ENCODE measurements at regions not wholly inside any gene's neighbourhood (a gene's known extent, or its start where the extent isn't known, plus 50 kb on each side); places are given as distances from the start of the nearest gene placed in this dataset.

DNA sequence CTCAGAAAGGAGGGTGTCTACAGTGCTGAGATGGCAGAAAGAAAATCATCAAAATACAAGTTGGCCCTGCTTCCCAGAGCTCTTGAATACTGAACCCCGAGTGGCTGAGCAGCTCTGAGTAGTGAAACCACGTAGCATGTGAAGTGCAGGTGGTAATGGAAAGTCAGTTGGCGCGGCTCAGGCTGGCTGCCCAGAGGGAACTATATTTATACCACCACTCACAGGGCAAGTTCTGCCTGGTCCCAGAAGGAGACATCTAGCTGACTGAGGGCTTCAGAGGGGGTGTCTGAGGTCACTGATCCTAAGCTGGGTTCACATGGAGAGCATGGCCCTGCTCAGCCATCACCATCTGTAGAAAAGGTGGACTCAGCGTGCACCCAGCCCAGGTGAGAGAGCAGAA lies 129.6 kb upstream of the AGBL1 start:
- no peak overlapping the region for H3K27ac ChIP-seq
- no peaks in the 10 kb centered on the region for H3K9me3 ChIP-seq
- ATAC-seq: no peak
- H3K36me3 ChIP-seq: no peaks in the 10 kb centered on the region
- no peak for TF ChIP-seq POLR2A (IDR thresholded peaks at IDR 0.05)
- TF ChIP-seq EP300 (IDR thresholded peaks at IDR 0.05): no peak
- H3K4me1 ChIP-seq: no peaks in the 10 kb centered on the region
- H3K4me3 ChIP-seq: no peak overlapping the region
- WGBS, 2 donors (ENCODE audit: low coverage in 1 of 2): 83% methylated on average over 1 of the region's 5 CpGs; no CpG with 5 or more reads in 1 of the 2 donors
- peaks cover 9% of the 10 kb centered on the region for H3K27me3 ChIP-seq

DNA sequence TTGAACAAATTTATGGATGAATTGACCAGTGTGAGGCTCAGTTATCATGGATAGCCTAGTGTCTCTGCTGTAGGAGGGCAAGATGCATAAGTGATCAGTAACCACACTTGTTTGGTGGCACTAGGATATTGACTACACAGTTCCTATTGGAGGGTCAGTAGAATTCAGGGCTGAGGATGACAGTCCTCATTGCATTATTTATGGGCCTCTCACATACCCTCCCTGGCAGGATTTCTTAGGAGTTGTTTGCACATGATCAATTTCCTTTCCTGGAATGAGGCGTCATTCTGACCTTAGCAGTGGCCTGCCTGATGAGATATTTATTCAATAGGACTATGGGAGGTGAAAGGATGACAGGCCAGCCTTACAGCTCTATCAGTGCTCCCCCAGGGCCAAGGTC lies 125.1 kb upstream of the AGBL1 start:
- TF ChIP-seq EP300 (IDR thresholded peaks at IDR 0.05): no peak
- TF ChIP-seq, protein P1, sequence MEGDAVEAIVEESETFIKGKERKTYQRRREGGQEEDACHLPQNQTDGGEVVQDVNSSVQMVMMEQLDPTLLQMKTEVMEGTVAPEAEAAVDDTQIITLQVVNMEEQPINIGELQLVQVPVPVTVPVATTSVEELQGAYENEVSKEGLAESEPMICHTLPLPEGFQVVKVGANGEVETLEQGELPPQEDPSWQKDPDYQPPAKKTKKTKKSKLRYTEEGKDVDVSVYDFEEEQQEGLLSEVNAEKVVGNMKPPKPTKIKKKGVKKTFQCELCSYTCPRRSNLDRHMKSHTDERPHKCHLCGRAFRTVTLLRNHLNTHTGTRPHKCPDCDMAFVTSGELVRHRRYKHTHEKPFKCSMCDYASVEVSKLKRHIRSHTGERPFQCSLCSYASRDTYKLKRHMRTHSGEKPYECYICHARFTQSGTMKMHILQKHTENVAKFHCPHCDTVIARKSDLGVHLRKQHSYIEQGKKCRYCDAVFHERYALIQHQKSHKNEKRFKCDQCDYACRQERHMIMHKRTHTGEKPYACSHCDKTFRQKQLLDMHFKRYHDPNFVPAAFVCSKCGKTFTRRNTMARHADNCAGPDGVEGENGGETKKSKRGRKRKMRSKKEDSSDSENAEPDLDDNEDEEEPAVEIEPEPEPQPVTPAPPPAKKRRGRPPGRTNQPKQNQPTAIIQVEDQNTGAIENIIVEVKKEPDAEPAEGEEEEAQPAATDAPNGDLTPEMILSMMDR (IDR thresholded peaks at IDR 0.05): no peak
- no peak for TF ChIP-seq POLR2AphosphoS5 (IDR thresholded peaks at IDR 0.05)
- no peak for TF ChIP-seq POLR2A (IDR thresholded peaks at IDR 0.05)
- H3K36me3 ChIP-seq: no peaks in the 10 kb centered on the region
- H3K4me1 ChIP-seq: no peaks in the 10 kb centered on the region
- H3K27ac ChIP-seq: no peak overlapping the region
- no peaks in the 10 kb centered on the region for H3K9me3 ChIP-seq
- no peak overlapping the region for H3K4me3 ChIP-seq
- H3K27me3 ChIP-seq: peaks cover 7% of the 10 kb centered on the region
- ATAC-seq: no peak
- 40 to 83% methylated on average over 1 of the region's 1 CpG for WGBS, 2 donors (ENCODE audit: low coverage in 1 of 2)

DNA sequence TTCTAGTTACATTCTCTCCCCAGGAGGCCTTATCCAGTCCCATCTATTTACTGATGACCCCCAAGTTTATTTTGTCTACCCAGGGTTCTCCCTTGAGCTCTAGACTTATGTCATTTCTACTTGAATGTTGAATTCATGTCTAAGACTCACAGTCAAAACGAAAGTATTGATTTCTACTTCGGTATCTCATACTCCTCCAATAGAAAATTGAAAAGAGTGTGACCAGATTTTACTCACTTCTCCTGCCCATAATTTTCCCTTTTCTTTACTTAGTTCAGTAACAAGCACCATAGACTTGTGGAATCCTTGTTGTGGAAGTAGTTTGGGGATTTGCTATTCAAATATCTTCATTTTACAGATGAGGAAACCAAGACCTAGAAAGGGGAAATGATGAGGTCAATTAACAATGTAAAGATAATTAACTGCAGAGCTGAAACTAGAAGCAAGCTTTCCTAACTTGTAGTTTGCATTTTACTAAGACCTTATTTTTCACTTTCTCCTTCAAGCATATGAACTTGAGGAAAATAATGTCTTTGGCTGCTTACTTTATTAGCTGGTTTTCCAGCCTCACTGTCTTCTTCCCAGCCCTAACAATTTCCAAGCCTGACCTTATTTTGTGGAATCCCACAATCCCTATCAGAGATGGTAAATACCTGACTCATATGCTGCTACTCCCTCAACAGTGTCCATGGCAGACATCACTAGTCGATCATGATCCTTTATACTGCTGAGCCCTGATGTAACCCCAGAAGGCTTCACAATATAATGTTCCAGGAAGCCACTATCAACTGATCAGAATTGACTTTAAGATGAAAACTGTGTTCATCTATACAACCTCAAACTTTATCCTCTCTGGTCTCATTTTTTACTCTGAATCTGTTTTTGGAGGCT lies 123.9 kb upstream of the AGBL1 start:
- 85 to 87% methylated on average over 3 of the region's 3 CpGs for WGBS, 2 donors (ENCODE audit: low coverage in 1 of 2)
- Histone ChIP-seq H3K36me3 (no peaks in the 10 kb centered on the region), H3K27ac (no peak overlapping the region), H3K4me1 (no peaks in the 10 kb centered on the region), H3K9me3 (no peaks in the 10 kb centered on the region), H3K4me3 (no peak overlapping the region), H3K27me3 (peaks cover 7% of the 10 kb centered on the region)
- ATAC-seq: no peak
- TF ChIP-seq POLR2A (IDR thresholded peaks at IDR 0.05) (no peak), EP300 (IDR thresholded peaks at IDR 0.05) (no peak), POLR2AphosphoS5 (IDR thresholded peaks at IDR 0.05) (no peak)
- TF ChIP-seq, protein P1 (IDR thresholded peaks at IDR 0.05): no peak

DNA sequence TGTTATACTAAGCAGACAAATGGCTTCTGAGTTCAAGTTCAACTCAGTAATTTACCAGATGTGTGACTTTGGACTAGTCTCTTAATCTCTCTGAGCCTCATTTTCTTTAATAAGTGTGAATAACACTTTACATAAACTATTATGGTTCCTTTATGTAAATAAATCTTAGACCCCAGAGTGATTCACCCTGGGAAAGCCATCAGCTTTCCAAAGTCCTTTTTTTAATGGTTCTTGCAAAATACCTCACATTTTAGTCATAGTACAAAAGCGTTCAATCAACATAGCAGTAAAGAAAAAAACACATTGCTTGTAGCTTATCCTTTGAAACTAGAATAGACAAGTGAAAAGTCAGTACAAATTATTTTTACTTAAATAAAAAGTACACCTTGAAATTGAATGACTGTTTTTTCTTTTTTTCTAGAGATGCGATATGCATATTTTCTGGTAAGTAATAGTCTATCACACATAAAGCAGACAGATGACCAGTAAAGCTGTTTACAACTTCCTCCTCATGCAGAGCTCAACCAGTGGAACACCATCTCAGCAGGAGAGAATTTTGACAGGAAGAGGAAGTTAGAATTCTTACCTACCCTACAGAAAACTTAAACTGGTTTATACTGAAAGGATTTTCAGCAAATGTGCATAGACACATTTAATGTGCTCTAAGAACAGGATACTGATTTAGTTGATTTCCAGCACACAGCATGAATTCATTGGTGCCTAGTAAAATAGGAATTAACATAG lies 123.0 kb upstream of the AGBL1 start:
- H3K27ac ChIP-seq: no peak overlapping the region
- H3K27me3 ChIP-seq: peaks cover 7% of the 10 kb centered on the region
- no peak overlapping the region for H3K4me3 ChIP-seq
- no peak for TF ChIP-seq POLR2A (IDR thresholded peaks at IDR 0.05)
- no peak for TF ChIP-seq POLR2AphosphoS5 (IDR thresholded peaks at IDR 0.05)
- TF ChIP-seq, protein P1 (IDR thresholded peaks at IDR 0.05): no peak
- TF ChIP-seq EP300 (IDR thresholded peaks at IDR 0.05): no peak
- ATAC-seq: no peak
- no peaks in the 10 kb centered on the region for H3K36me3 ChIP-seq
- no peaks in the 10 kb centered on the region for H3K9me3 ChIP-seq
- 32 to 58% methylated on average over 2 of the region's 2 CpGs for WGBS, 2 donors (ENCODE audit: low coverage in 1 of 2)
- H3K4me1 ChIP-seq: no peaks in the 10 kb centered on the region

DNA sequence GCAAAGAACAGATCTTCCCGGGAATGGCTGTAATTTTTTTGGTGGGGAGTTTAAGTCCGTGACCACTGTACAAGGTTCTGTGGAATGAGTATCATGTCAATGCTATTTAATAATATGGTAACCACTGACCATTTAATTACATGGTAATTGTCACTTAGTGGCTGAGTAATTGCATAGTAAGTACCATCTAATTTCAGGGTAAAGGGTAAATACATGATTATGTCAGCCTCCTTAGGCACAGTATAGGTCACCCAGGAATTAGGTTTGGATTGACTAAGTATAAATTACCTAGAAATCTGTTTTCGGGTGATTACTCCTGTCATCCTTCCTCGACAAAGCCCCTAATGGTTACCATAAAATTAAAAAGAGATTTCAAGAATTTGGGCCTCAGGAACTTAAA lies 120.1 kb upstream of the AGBL1 start:
- no peaks in the 10 kb centered on the region for H3K4me1 ChIP-seq
- 76 to 92% methylated on average over 4 of the region's 4 CpGs for WGBS, 2 donors (ENCODE audit: low coverage in 1 of 2)
- ATAC-seq: no peak
- H3K4me3 ChIP-seq: no peak overlapping the region
- H3K36me3 ChIP-seq: no peaks in the 10 kb centered on the region
- H3K27ac ChIP-seq: no peak overlapping the region
- H3K27me3 ChIP-seq: peaks cover 7% of the 10 kb centered on the region
- H3K9me3 ChIP-seq: no peaks in the 10 kb centered on the region
- TF ChIP-seq, protein P1 (IDR thresholded peaks at IDR 0.05): no peak
- TF ChIP-seq EP300 (IDR thresholded peaks at IDR 0.05) (no peak), POLR2A (IDR thresholded peaks at IDR 0.05) (no peak), POLR2AphosphoS5 (IDR thresholded peaks at IDR 0.05) (no peak)
